Colonic mucosa (tissue), 4 donors: ENCODE measurements at regions not wholly inside any gene's neighbourhood (a gene's known extent, or its start where the extent isn't known, plus 50 kb on each side); places are given as distances from the start of the nearest gene placed in this dataset.

Source experiments
- DNase-seq: peaks from one replicate; pipeline ENCODE4 v3.0.0-alpha.2; 2020
- H3K27ac ChIP-seq: fragments of 200-600 bp; one replicate; pipeline ENCODE4 v1.8.0; 2021
- H3K27me3 ChIP-seq: fragments of 200-600 bp; one replicate; pipeline ENCODE4 v1.8.0; 2021
- H3K36me3 ChIP-seq: fragments of 200-600 bp; one replicate; pipeline ENCODE4 v1.8.0; 2021
- H3K4me1 ChIP-seq: fragments of 200-600 bp; one replicate; pipeline ENCODE4 v1.8.0; 2021; ENCODE audit warnings: mild to moderate bottlenecking
- H3K4me3 ChIP-seq: fragments of 200-600 bp; one replicate; pipeline ENCODE4 v1.8.0; 2021
- H3K9ac ChIP-seq, 2 donors: one replicate each; pipeline ENCODE4 v1.7.0; 2013; ENCODE audit warnings: control low read depth in 2 of 2, low read depth in 2 of 2, low read length in 2 of 2
- H3K9me3 ChIP-seq: fragments of 200-600 bp; one replicate; pipeline ENCODE4 v1.8.0; 2021
- CTCF ChIP-seq: fragments of 200-600 bp; IDR thresholded peaks from one replicate; pipeline ENCODE4 v1.8.0; 2022; ENCODE audit warnings: antibody characterized with exemption, mild to moderate bottlenecking
- intact Hi-C: fragments of 100-400 bp; cut with DNase I; formaldehyde crosslinking; loops from one replicate; pipeline ENCODE4 v1.14.1; 2022
- donor health status: healthy.
- donor health status: DM: no; HTN: no; CAD: no.
- donor health status: DM: no; HTN: no; CAD: no.

GRCh38 chr10:94102436-94102835 lies 108.7 kb downstream of the PLCE1 start:
- Histone ChIP-seq H3K9me3 (no peaks in the 10 kb centered on the region), H3K4me1 (no peaks in the 10 kb centered on the region), H3K27me3 (no peaks in the 10 kb centered on the region), H3K36me3 (no peaks in the 10 kb centered on the region), H3K9ac (no peak overlapping the region), H3K4me3 (no peak overlapping the region), H3K27ac (no peak overlapping the region)
- no peak for TF ChIP-seq CTCF
- intact Hi-C loops: no loop called here
- no peak for DNase-seq

GRCh38 chr10:94103192-94103591 lies 109.5 kb downstream of the PLCE1 start:
- Histone ChIP-seq H3K4me1 (no peaks in the 10 kb centered on the region), H3K36me3 (no peaks in the 10 kb centered on the region), H3K4me3 (no peak overlapping the region), H3K9me3 (no peaks in the 10 kb centered on the region), H3K27ac (no peak overlapping the region), H3K27me3 (no peaks in the 10 kb centered on the region), H3K9ac (no peak overlapping the region)
- TF ChIP-seq CTCF: no peak
- intact Hi-C loops: no loop called here
- DNase-seq: no peak

- TF ChIP-seq CTCF: no peak
- Histone ChIP-seq H3K27me3 (no peaks in the 10 kb centered on the region), H3K27ac (no peak overlapping the region), H3K9me3 (no peaks in the 10 kb centered on the region), H3K36me3 (no peaks in the 10 kb centered on the region), H3K4me1 (no peaks in the 10 kb centered on the region), H3K4me3 (no peak overlapping the region), H3K9ac (no peak overlapping the region)
- intact Hi-C loops: no loop called here
- DNase-seq: no peak
Observed at GRCh38 chr10:94103801-94104221, 110.1 kb downstream of the PLCE1 start.

- H3K27me3 ChIP-seq: no peaks in the 10 kb centered on the region
- H3K9me3 ChIP-seq: no peaks in the 10 kb centered on the region
- H3K36me3 ChIP-seq: no peaks in the 10 kb centered on the region
- no peaks in the 10 kb centered on the region for H3K4me1 ChIP-seq
- no peak overlapping the region for H3K9ac ChIP-seq
- H3K27ac ChIP-seq: no peak overlapping the region
- DNase-seq: no peak
- H3K4me3 ChIP-seq: no peak overlapping the region
- no peak for TF ChIP-seq CTCF
- intact Hi-C loops: no loop called here
Observed at GRCh38 chr10:94104316-94105000, 110.7 kb downstream of the PLCE1 start.

- TF ChIP-seq CTCF: no peak
- no peaks in the 10 kb centered on the region for H3K36me3 ChIP-seq
Observed at GRCh38 chr10:94105226-94105625, 111.5 kb downstream of the PLCE1 start.

More at GRCh38 chr10:94105226-94105625, 111.5 kb downstream of the PLCE1 start:
- DNase-seq: no peak
- Histone ChIP-seq H3K4me1 (no peaks in the 10 kb centered on the region), H3K4me3 (no peak overlapping the region), H3K27ac (no peak overlapping the region), H3K27me3 (no peaks in the 10 kb centered on the region), H3K9me3 (no peaks in the 10 kb centered on the region), H3K9ac (no peak overlapping the region)
- intact Hi-C loops: no loop called here
